GM12878 (cell line): ENCODE measurements at regions not wholly inside any gene's neighbourhood (a gene's known extent, or its start where the extent isn't known, plus 50 kb on each side); places are given as distances from the start of the nearest gene placed in this dataset.

Experiments
- ATAC-seq: fragments of 200-7000 bp; cut with Tn5 transposase; 3 replicates; pipeline ENCODE4 v1.9.1; 2020; ENCODE audit warnings: mild to moderate bottlenecking, moderate library complexity
- BruUV-seq: library from RNA; stranded (reverse); fragments of 400-500 nt; replicated peaks from 2 replicates; lab custom pipeline; 2021; lab: Mats Ljungman, UMichigan
- CTCF ChIA-PET: fragments of 300-600 bp; sonication (Branson Sonifier 250); formaldehyde crosslinking; extraction: SDS; loops from one replicate; lab custom pipeline; 2021; ENCODE audit warnings: inconsistent platforms; lab: Yijun Ruan, JAX
- POLR2A ChIA-PET: fragments of 350-600 bp; formaldehyde crosslinking; extraction: SDS; loops from one replicate; lab custom pipeline; 2021; ENCODE audit warnings: inconsistent platforms; lab: Charles Lee
- RAD21 ChIA-PET: fragments of 300-600 bp; sonication (Branson Sonifier 250); formaldehyde crosslinking; loops from one replicate; lab custom pipeline; 2023; ENCODE audit warnings: antibody characterized with exemption; ENCODE audit not compliant: unreplicated experiment; lab: Charles Lee
- SMC1A ChIA-PET: fragments of 300-600 bp; sonication (Branson Sonifier 250); formaldehyde crosslinking; loops from one replicate; lab custom pipeline; 2023; ENCODE audit not compliant: unreplicated experiment, uncharacterized antibody; lab: Charles Lee
- DNase-seq: peaks from one replicate; pipeline ENCODE4 v3.0.0-alpha.2; 2011; ENCODE audit warnings: low read depth, low spot score
- FAIRE-seq: peaks from 3 replicates; lab custom pipeline; 2011; peaks lifted over from hg19 to GRCh38; lab: Jason Lieb, UNC
- H2AFZ ChIP-seq: 2 replicates; pipeline ENCODE4 v1.6.0; 2011; ENCODE audit warnings: low read depth, low read length, control low read depth; ENCODE audit not compliant: control insufficient read depth
- H3K27ac ChIP-seq: 2 replicates; pipeline ENCODE4 v1.5.1; 2011; ENCODE audit warnings: control low read depth; ENCODE audit not compliant: control insufficient read depth, insufficient read depth
- H3K27me3 ChIP-seq, 2 experiments: replicated peaks in 1 of 2; 2 replicates each; pipeline versions ENCODE4 v1.6.0 to v1.6.1; 2011; ENCODE audit warnings: low read length in 1 of 2; ENCODE audit not compliant: control insufficient read depth in 2 of 2, insufficient read depth in 2 of 2
- H3K36me3 ChIP-seq, 2 experiments: 2 replicates each; pipeline ENCODE4 v1.5.1; 2011; ENCODE audit warnings: low read length in 1 of 2; ENCODE audit not compliant: control insufficient read depth in 2 of 2, insufficient read depth in 2 of 2
- H3K4me1 ChIP-seq: 2 replicates; pipeline ENCODE4 v1.6.1; 2011; ENCODE audit warnings: mild to moderate bottlenecking, low read length, moderate library complexity, mixed read lengths; ENCODE audit not compliant: control insufficient read depth, insufficient read depth
- H3K4me2 ChIP-seq: 2 replicates; pipeline ENCODE4 v1.6.0; 2011; ENCODE audit warnings: control low read depth; ENCODE audit not compliant: control insufficient read depth, insufficient read depth
- H3K4me3 ChIP-seq: fragments of 200-600 bp; sonication (generic); 2 replicates; pipeline ENCODE4 v1.5.1; 2016
- H3K79me2 ChIP-seq: 2 replicates; pipeline ENCODE4 v1.6.0; 2011; ENCODE audit warnings: low read length; ENCODE audit not compliant: control insufficient read depth, insufficient read depth
- H3K9ac ChIP-seq: 2 replicates; pipeline ENCODE4 v1.8.0; 2011; ENCODE audit warnings: low read length, control low read depth, mixed read lengths; ENCODE audit not compliant: control insufficient read depth, insufficient read depth
- H3K9me3 ChIP-seq: replicated peaks from 3 replicates; pipeline ENCODE4 v1.5.1; 2011; ENCODE audit warnings: mild to moderate bottlenecking, low read length; ENCODE audit not compliant: control insufficient read depth, insufficient read depth
- H4K20me1 ChIP-seq: 2 replicates; pipeline ENCODE4 v1.6.0; 2011; ENCODE audit not compliant: control insufficient read depth, insufficient read depth
- FOXM1 ChIP-seq: IDR thresholded peaks from 2 replicates; pipeline ENCODE4 v1.6.1; 2012; ENCODE audit warnings: low read depth, mild to moderate bottlenecking, inconsistent platforms, low read length, moderate library complexity
- GATAD2B ChIP-seq: fragments of 450-650 bp; conservative IDR thresholded peaks from 2 replicates; pipeline ENCODE4 v1.6.1; 2017; ENCODE audit warnings: low read depth, mild to moderate bottlenecking, moderate library complexity
- JUNB ChIP-seq: IDR thresholded peaks from 2 replicates; pipeline ENCODE4 v1.6.1; 2016; ENCODE audit warnings: antibody characterized with exemption, mild to moderate bottlenecking
- KAT2A ChIP-seq: conservative IDR thresholded peaks from 2 replicates; pipeline ENCODE4 v1.6.1; 2011; ENCODE audit warnings: low read depth, low read length; ENCODE audit not compliant: control insufficient read depth
- LARP7 ChIP-seq: fragments of 450-650 bp; IDR thresholded peaks from 2 replicates; pipeline ENCODE4 v1.6.1; 2017; ENCODE audit warnings: mild to moderate bottlenecking
- MEF2A ChIP-seq: IDR thresholded peaks from 2 replicates; pipeline ENCODE4 v1.6.1; 2011; ENCODE audit warnings: low read depth, mild to moderate bottlenecking, low read length, moderate library complexity; ENCODE audit not compliant: insufficient read depth
- MXI1 ChIP-seq: fragments of 150-350 bp; IDR thresholded peaks from 2 replicates; pipeline ENCODE4 v1.6.1; 2011; ENCODE audit warnings: low read depth, mild to moderate bottlenecking, inconsistent platforms, low read length, improper control_type of control experiment
- SP1 ChIP-seq: IDR thresholded peaks from one replicate; pipeline ENCODE4 v1.6.1; 2011; ENCODE audit warnings: low read depth, low read length
- STAT1 ChIP-seq: fragments of 450-650 bp; conservative IDR thresholded peaks from 2 replicates; pipeline ENCODE4 v1.6.1; 2014; ENCODE audit warnings: antibody characterized with exemption, mild to moderate bottlenecking
- STAT3 ChIP-seq: IDR thresholded peaks from 2 replicates; pipeline ENCODE4 v1.6.1; 2011; ENCODE audit warnings: low read depth, low read length, improper control_type of control experiment
- ZBTB4 ChIP-seq: fragments of 450-650 bp; formaldehyde crosslinking; IDR thresholded peaks from 2 replicates; pipeline ENCODE4 v1.4.0; 2022; ENCODE audit warnings: mild to moderate bottlenecking, moderate library complexity
- ZNF592 ChIP-seq: fragments of 450-650 bp; IDR thresholded peaks from 2 replicates; pipeline ENCODE4 v1.6.1; 2017; ENCODE audit warnings: mild to moderate bottlenecking, moderate library complexity
- ZNF687 ChIP-seq: fragments of 450-650 bp; IDR thresholded peaks from 2 replicates; pipeline ENCODE4 v1.6.1; 2017; ENCODE audit warnings: mild to moderate bottlenecking, moderate library complexity
- WGBS: methylation state at CpG from one replicate; pipeline ENCODE4 v1.1.6; 2016; ENCODE audit warnings: low lambda C conversion rate; ENCODE audit not compliant: insufficient replicate concordance, insufficient coverage; ENCODE audit errors: missing lambda C conversion rate; 5-methylcytosine and 5-hydroxymethylcytosine counted together
- in situ Hi-C: fragments of 300-500 bp; cut with MboI; formaldehyde crosslinking; loops from 9 replicates; pipeline ENCODE4 v1.14.3; 2018; ENCODE audit warnings: mixed read lengths
- intact Hi-C: fragments of 100-400 bp; cut with micrococcal nuclease; formaldehyde crosslinking; loops from one replicate; pipeline ENCODE4 v1.14.2; 2022; ENCODE audit not compliant: unreplicated experiment

GRCh38 chr5:155850370-155850769 lies 476.6 kb upstream of the SGCD start:
- in situ Hi-C loops (no loop called here), intact Hi-C loops (no loop called here)
- no peak overlapping the region for H3K9ac ChIP-seq
- no peaks in the 10 kb centered on the region for H3K27me3 ChIP-seq
- RAD21 ChIA-PET, result no interaction called here
- no peaks in the 10 kb centered on the region for H3K9me3 ChIP-seq
- H3K4me3 ChIP-seq, result no peak overlapping the region
- no peak for ATAC-seq
- no peak for DNase-seq
- no peaks in the 10 kb centered on the region for H3K4me1 ChIP-seq
- WGBS, result 59% methylated on average over 3 of the region's 3 CpGs
- no peak overlapping the region for H2AFZ ChIP-seq
- SMC1A ChIA-PET, result no interaction called here
- BruUV-seq, result no TSS peak
- H3K4me2 ChIP-seq, result no peak overlapping the region
- no peak overlapping the region for H3K27ac ChIP-seq
- H3K36me3 ChIP-seq, result no peaks in the 10 kb centered on the region
- POLR2A ChIA-PET, result no interaction called here
- no peaks in the 10 kb centered on the region for H3K79me2 ChIP-seq
- FAIRE-seq, result no peak
- no peaks in the 10 kb centered on the region for H4K20me1 ChIP-seq
- CTCF ChIA-PET, result no interaction called here
- TF ChIP-seq GATAD2B (no peak), FOXM1 (no peak), ZBTB4 (CRISPR knock-in tag) (no peak), STAT3 (no peak), MXI1 (no peak), JUNB (no peak), STAT1 (no peak), KAT2A (no peak), ZNF592 (no peak), MEF2A (no peak), SP1 (no peak), ZNF687 (no peak), LARP7 (no peak)
